OCI-LY3 (cell line): ENCODE measurements at regions not wholly inside any gene's neighbourhood (a gene's known extent, or its start where the extent isn't known, plus 50 kb on each side); places are given as distances from the start of the nearest gene placed in this dataset.

Source experiments
- CTCF ChIP-seq: fragments of 200-600, 300-600 bp; sonication (generic); IDR thresholded peaks from 2 replicates; pipeline ENCODE4 v1.5.1; 2014; ENCODE audit warnings: antibody characterized with exemption, low read length, low read depth
- EZH2phosphoT487 ChIP-seq: fragments of 200-600 bp; shearing (Covaris generic); IDR thresholded peaks from 2 replicates; pipeline ENCODE4 v1.6.1; 2018; ENCODE audit warnings: antibody characterized with exemption, mixed run types, low read depth

- TF ChIP-seq CTCF = no peak
- no peak for TF ChIP-seq EZH2phosphoT487
Observed at GRCh38 chr3:20935791-20936190, 749.8 kb upstream of the SGO1 start.
